ENCODE measurements at regions not wholly inside any gene's neighbourhood (a gene's known extent, or its start where the extent isn't known, plus 50 kb on each side); places are given as distances from the start of the nearest gene placed in this dataset.

DNA sequence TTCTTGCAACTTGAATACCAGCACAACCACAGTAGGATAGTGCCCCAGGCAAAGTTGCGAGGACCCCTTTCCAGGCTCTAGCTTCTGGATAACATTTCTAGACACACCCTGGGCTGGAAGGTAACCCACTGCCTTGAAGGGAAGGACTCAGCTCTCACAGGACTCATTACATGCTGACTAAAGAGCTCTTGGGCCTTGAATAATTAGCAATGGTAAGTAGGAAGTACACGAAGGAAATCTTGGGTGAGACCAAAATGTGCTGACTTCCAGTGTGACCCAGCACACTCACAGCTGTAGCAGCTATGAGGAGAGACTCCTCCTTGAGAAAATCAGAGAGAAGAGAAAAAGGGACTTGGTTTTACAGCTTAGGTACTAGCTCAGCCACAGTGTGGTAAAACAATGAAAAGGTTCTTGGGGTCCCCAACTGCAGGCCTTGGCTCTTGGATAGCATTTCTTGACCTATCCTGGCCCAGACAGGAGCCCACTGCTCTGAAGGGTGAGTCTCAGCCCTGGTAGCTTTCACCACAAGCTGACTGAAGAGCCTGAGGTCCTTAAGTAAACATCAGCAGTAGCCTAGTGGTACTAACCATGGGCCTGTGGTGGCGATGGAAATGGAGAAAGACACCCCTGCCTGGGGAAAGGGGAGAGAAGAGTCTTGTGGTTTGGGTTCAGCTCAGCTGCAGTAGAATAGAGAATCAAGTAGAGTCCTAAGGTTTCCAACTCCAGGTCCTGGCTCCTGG, 621.7 kb downstream of the SEMA5A start:
- TF ChIP-seq POLR2AphosphoS5 (IDR thresholded peaks at IDR 0.05) (no peak), POLR2A (IDR thresholded peaks at IDR 0.05) (no peak)
- TF ChIP-seq, protein P1, sequence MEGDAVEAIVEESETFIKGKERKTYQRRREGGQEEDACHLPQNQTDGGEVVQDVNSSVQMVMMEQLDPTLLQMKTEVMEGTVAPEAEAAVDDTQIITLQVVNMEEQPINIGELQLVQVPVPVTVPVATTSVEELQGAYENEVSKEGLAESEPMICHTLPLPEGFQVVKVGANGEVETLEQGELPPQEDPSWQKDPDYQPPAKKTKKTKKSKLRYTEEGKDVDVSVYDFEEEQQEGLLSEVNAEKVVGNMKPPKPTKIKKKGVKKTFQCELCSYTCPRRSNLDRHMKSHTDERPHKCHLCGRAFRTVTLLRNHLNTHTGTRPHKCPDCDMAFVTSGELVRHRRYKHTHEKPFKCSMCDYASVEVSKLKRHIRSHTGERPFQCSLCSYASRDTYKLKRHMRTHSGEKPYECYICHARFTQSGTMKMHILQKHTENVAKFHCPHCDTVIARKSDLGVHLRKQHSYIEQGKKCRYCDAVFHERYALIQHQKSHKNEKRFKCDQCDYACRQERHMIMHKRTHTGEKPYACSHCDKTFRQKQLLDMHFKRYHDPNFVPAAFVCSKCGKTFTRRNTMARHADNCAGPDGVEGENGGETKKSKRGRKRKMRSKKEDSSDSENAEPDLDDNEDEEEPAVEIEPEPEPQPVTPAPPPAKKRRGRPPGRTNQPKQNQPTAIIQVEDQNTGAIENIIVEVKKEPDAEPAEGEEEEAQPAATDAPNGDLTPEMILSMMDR (IDR thresholded peaks at IDR 0.05), result no peak
- Histone ChIP-seq H3K27ac (no peak overlapping the region), H3K4me3 (no peak overlapping the region), H3K36me3 (no peaks in the 10 kb centered on the region), H3K4me1 (replicated peaks) (no peaks in the 10 kb centered on the region), H3K9me3 (no peaks in the 10 kb centered on the region), H3K27me3 (replicated peaks; ENCODE audit: insufficient read depth) (no peaks in the 10 kb centered on the region)
- no peak for DNase-seq (ENCODE audit: low spot score)
- intact Hi-C loops (cut with DNase I), result no loop called here
- WGBS, result 68% methylated on average over 3 of the region's 3 CpGs

DNA sequence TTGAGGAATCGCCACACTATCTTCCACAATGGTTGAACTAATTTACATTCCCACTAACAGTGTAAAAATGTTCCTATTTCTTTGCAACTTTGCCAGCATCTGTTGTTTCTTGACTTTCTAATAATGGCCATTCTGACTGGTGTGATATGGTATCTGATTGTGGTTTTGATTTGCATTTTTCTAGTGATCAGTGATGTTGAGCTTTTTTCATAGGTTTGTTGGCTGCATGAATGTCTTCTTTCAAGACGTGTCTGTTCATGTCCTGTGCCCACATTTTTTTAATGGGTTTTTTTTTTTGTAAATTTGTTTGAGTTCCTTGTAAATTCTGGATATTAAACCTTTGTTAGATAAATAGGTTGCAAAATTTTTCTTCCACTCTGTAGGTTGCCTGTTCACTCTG, 615.9 kb downstream of the SEMA5A start:
- H3K36me3 ChIP-seq, result no peaks in the 10 kb centered on the region
- no peak for DNase-seq (ENCODE audit: low spot score)
- WGBS, result 55% methylated on average over 2 of the region's 2 CpGs
- no peaks in the 10 kb centered on the region for H3K27me3 ChIP-seq (replicated peaks; ENCODE audit: insufficient read depth)
- no peak overlapping the region for H3K27ac ChIP-seq
- H3K9me3 ChIP-seq, result no peaks in the 10 kb centered on the region
- TF ChIP-seq POLR2A (IDR thresholded peaks at IDR 0.05), result no peak
- TF ChIP-seq, protein P1 (IDR thresholded peaks at IDR 0.05), result no peak
- TF ChIP-seq POLR2AphosphoS5 (IDR thresholded peaks at IDR 0.05), result no peak
- intact Hi-C loops (cut with DNase I), result no loop called here
- no peaks in the 10 kb centered on the region for H3K4me1 ChIP-seq (replicated peaks)
- H3K4me3 ChIP-seq, result no peak overlapping the region

DNA sequence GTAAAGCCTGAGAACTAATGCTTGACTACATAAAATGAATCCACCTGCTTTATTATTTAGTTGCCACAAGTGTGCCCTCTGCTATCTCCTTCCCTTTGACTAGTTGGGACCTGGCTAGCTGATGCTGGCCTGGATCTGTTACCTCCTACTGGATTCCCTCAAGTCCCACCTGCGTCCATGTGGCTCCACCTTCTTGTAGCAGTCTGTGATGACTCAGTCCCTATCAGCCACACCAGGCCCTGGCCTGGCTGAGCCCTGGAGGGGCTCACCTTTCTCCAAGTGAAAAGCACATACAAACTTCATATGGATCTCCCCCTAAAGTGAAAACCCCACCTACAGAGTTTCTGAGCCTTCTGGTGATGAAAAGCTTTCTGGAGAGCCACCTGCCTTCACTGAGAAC, 611.4 kb downstream of the SEMA5A start:
- H3K27ac ChIP-seq, result no peak overlapping the region
- TF ChIP-seq, protein P1 (IDR thresholded peaks at IDR 0.05), result no peak
- no peak for TF ChIP-seq POLR2A (IDR thresholded peaks at IDR 0.05)
- no peak for TF ChIP-seq POLR2AphosphoS5 (IDR thresholded peaks at IDR 0.05)
- no peak overlapping the region for H3K4me3 ChIP-seq
- intact Hi-C loops (cut with DNase I), result no loop called here
- no peak for DNase-seq (ENCODE audit: low spot score)
- no peaks in the 10 kb centered on the region for H3K36me3 ChIP-seq
- no peaks in the 10 kb centered on the region for H3K9me3 ChIP-seq
- no peaks in the 10 kb centered on the region for H3K27me3 ChIP-seq (replicated peaks; ENCODE audit: insufficient read depth)
- WGBS, result 60% methylated on average over 1 of the region's 1 CpG
- no peaks in the 10 kb centered on the region for H3K4me1 ChIP-seq (replicated peaks)

DNA sequence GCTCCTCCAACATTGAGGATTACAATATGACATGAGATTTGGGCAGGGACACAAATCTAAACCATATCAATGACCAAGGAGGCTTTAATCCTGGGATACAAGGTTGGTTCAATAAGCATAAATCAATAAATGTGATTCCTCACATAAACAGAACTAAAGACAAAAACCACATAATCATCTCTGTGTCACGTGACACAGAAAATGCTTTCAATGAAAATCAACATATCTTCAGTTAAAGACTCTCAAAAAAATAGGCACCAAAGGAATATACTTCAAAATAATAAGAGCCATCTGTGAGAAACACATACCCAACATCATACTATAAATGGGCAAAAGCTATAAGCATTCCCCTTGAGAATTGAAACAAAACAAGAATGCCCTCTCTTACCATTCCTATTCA, 604.9 kb downstream of the SEMA5A start:
- no peaks in the 10 kb centered on the region for H3K36me3 ChIP-seq
- WGBS, result 96% methylated on average over 1 of the region's 1 CpG
- no peaks in the 10 kb centered on the region for H3K9me3 ChIP-seq
- no peak overlapping the region for H3K4me3 ChIP-seq
- intact Hi-C loops (cut with DNase I), result no loop called here
- no peak for DNase-seq (ENCODE audit: low spot score)
- H3K27me3 ChIP-seq (replicated peaks; ENCODE audit: insufficient read depth), result no peaks in the 10 kb centered on the region
- TF ChIP-seq, protein P1 (IDR thresholded peaks at IDR 0.05), result no peak
- TF ChIP-seq POLR2AphosphoS5 (IDR thresholded peaks at IDR 0.05) (no peak), POLR2A (IDR thresholded peaks at IDR 0.05) (no peak)
- no peaks in the 10 kb centered on the region for H3K4me1 ChIP-seq (replicated peaks)
- no peak overlapping the region for H3K27ac ChIP-seq

DNA sequence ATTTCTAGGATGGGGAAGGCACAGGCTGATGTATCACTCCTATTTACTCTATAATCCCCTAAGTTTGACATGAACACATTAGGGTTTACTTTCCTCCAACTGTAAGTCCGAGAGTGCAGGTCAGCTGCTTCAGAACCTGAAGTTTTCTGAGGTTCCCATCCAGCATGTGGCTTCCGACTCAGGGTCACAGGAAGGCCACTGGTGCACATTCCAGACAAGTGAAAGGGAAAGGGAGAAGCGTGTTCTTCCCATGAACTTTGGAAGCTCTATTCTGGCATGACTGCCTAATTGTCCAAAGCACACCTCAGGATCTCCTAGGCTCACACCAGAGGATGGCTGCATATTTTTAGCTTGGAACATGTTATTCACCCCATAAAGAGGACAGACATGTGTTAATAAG, 602.6 kb downstream of the SEMA5A start:
- no peak overlapping the region for H3K4me3 ChIP-seq
- no peaks in the 10 kb centered on the region for H3K36me3 ChIP-seq
- no peak overlapping the region for H3K27ac ChIP-seq
- H3K4me1 ChIP-seq (replicated peaks), result no peaks in the 10 kb centered on the region
- H3K9me3 ChIP-seq, result no peaks in the 10 kb centered on the region
- WGBS, result 85% methylated on average over 3 of the region's 3 CpGs
- DNase-seq (ENCODE audit: low spot score), result no peak
- intact Hi-C loops (cut with DNase I), result no loop called here
- no peak for TF ChIP-seq POLR2A (IDR thresholded peaks at IDR 0.05)
- TF ChIP-seq, protein P1 (IDR thresholded peaks at IDR 0.05), result no peak
- no peak for TF ChIP-seq POLR2AphosphoS5 (IDR thresholded peaks at IDR 0.05)
- no peaks in the 10 kb centered on the region for H3K27me3 ChIP-seq (replicated peaks; ENCODE audit: insufficient read depth)
